ENCODE measurements at regions not wholly inside any gene's neighbourhood (a gene's known extent, or its start where the extent isn't known, plus 50 kb on each side); places are given as distances from the start of the nearest gene placed in this dataset.

DNA sequence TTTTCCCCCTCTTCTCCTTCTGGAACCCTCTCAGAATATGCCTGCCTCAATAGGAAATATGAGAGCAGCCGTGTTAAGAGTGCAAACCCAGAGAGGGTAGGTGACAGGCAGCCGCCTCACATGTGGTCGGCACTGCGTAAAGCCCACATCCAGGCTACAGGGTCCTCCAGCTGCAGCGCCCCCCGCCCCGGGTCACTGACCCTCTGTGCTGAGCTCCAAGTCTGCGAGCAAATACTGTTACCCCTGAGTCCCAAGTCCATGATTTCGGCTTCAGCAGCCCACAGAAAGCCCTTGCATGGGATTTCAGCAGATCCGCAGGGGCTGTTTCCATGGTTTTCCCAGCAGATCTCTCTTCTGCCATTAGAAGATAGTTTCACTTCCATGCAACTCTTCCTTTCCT is 186.9 kb upstream of the IRS2 start:
- H3K4me1 Mint-ChIP-seq (ENCODE audit: low read depth) = peaks cover 5% of the 10 kb centered on the region
- no peak for DNase-seq (ENCODE audit: low spot score)
- no peak overlapping the region for H3K4me3 Mint-ChIP-seq (ENCODE audit: unreplicated experiment)
- H3K9me3 Mint-ChIP-seq (ENCODE audit: low read depth) = peaks cover 12% of the 10 kb centered on the region
- TF ChIP-seq, protein P1, sequence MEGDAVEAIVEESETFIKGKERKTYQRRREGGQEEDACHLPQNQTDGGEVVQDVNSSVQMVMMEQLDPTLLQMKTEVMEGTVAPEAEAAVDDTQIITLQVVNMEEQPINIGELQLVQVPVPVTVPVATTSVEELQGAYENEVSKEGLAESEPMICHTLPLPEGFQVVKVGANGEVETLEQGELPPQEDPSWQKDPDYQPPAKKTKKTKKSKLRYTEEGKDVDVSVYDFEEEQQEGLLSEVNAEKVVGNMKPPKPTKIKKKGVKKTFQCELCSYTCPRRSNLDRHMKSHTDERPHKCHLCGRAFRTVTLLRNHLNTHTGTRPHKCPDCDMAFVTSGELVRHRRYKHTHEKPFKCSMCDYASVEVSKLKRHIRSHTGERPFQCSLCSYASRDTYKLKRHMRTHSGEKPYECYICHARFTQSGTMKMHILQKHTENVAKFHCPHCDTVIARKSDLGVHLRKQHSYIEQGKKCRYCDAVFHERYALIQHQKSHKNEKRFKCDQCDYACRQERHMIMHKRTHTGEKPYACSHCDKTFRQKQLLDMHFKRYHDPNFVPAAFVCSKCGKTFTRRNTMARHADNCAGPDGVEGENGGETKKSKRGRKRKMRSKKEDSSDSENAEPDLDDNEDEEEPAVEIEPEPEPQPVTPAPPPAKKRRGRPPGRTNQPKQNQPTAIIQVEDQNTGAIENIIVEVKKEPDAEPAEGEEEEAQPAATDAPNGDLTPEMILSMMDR (IDR thresholded peaks at IDR 0.05) = no peak
- peaks cover 2% of the 10 kb centered on the region for H3K27me3 Mint-ChIP-seq (ENCODE audit: low read depth)
- H3K36me3 Mint-ChIP-seq (ENCODE audit: low read depth) = peaks cover 8% of the 10 kb centered on the region
- no peak overlapping the region for H3K27ac Mint-ChIP-seq (ENCODE audit: unreplicated experiment)

DNA sequence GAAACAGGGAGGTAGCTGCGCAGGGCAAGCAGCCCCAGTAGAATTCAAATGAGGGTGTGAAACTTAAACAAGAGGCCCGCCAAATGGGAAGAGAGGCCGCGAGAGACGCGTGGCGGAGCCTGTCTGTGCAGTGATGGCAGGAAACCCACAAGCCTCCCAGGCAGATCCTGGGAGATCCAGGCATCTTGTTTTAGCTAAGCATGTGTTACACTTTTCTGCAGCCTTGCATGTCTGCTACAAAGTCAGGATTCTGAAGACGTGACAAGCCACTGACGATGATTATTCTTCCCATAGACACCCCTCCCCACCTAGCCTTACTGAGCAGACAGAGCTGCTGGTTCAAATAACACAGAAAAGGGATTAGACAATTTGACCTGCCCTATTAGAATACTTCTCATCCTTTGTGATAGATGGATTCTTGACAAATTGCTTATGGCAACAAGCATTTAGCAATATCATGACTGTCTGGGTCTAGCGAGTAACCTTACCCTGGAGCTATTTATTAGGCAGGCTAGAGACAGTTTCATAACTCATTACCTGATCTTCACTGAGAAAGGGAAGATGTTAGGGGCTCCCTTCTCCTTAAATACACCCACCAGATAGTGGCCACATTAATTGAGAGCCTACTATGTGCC is 185.2 kb upstream of the IRS2 start:
- peaks cover 12% of the 10 kb centered on the region for H3K9me3 Mint-ChIP-seq (ENCODE audit: low read depth)
- H3K36me3 Mint-ChIP-seq (ENCODE audit: low read depth) = peaks cover 8% of the 10 kb centered on the region
- H3K4me1 Mint-ChIP-seq (ENCODE audit: low read depth) = peaks cover 5% of the 10 kb centered on the region
- TF ChIP-seq, protein P1 (IDR thresholded peaks at IDR 0.05) = no peak
- DNase-seq (ENCODE audit: low spot score) = no peak
- H3K27me3 Mint-ChIP-seq (ENCODE audit: low read depth) = peaks cover 2% of the 10 kb centered on the region
- no peak overlapping the region for H3K27ac Mint-ChIP-seq (ENCODE audit: unreplicated experiment)
- no peak overlapping the region for H3K4me3 Mint-ChIP-seq (ENCODE audit: unreplicated experiment)

DNA sequence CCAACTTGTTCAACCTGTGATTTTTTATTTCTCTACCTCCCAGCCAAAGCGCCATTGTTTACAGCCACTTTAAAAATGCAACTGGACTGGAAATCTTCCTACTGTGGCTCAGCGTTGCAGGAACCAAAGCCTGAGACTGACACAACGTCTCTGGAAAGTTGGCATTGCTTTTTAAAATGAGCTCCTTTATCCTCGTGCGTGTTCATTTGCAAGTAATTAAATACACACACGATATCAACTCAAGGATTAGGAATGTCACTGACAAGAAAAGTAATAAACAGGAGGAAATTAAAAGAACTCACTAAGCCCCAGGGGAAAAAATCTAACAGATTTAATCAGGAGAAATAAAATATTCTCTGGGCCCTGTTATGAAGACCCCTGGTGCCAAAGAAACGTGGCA is 184.6 kb upstream of the IRS2 start:
- peaks cover under 1% of the 10 kb centered on the region for H3K4me1 Mint-ChIP-seq (ENCODE audit: low read depth)
- H3K4me3 Mint-ChIP-seq (ENCODE audit: unreplicated experiment) = no peak overlapping the region
- no peak overlapping the region for H3K27ac Mint-ChIP-seq (ENCODE audit: unreplicated experiment)
- no peak for DNase-seq (ENCODE audit: low spot score)
- H3K27me3 Mint-ChIP-seq (ENCODE audit: low read depth) = peaks cover 2% of the 10 kb centered on the region
- peaks cover 12% of the 10 kb centered on the region for H3K9me3 Mint-ChIP-seq (ENCODE audit: low read depth)
- TF ChIP-seq, protein P1 (IDR thresholded peaks at IDR 0.05) = no peak
- H3K36me3 Mint-ChIP-seq (ENCODE audit: low read depth) = peaks cover 8% of the 10 kb centered on the region

DNA sequence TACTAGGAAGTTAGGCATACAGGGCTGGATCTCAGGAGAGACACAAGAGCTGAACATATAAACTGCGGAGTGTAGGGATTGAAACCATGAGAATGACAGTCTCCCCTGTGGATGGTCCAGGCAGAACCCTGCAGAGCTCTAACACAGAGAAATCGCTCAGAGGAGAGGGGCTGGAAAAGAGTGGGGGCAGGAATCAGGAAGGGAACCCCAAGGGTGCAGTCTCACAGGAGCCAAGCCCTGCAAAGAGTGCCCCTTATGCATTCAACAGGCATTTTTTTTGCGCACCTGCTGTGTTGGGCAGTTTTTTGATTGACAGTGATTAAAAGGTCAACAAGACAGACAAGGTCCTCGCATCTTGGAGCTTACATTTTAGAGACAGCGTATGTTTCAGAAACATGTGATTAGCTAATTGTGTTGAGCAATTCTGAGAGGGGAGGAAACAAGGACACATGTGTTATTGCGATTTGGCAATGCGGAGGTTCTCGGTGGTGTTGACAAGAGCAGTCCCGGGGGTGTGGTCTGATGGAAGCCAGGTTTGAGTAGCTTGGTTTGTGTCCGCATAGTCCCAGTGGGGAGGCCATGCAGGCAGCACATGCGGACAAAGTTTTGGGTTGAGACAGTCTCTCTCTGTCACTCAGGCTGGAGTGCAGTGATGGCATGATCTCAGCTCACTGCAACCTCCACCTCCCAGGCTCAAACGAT is 182.6 kb upstream of the IRS2 start:
- H3K9me3 Mint-ChIP-seq (ENCODE audit: low read depth) = peaks cover 12% of the 10 kb centered on the region
- H3K4me3 Mint-ChIP-seq (ENCODE audit: unreplicated experiment) = no peak overlapping the region
- TF ChIP-seq, protein P1 (IDR thresholded peaks at IDR 0.05) = no peak
- no peak overlapping the region for H3K27ac Mint-ChIP-seq (ENCODE audit: unreplicated experiment)
- peaks cover 2% of the 10 kb centered on the region for H3K27me3 Mint-ChIP-seq (ENCODE audit: low read depth)
- DNase-seq (ENCODE audit: low spot score) = no peak
- peaks cover 9% of the 10 kb centered on the region for H3K4me1 Mint-ChIP-seq (ENCODE audit: low read depth)
- peaks cover 8% of the 10 kb centered on the region for H3K36me3 Mint-ChIP-seq (ENCODE audit: low read depth)

DNA sequence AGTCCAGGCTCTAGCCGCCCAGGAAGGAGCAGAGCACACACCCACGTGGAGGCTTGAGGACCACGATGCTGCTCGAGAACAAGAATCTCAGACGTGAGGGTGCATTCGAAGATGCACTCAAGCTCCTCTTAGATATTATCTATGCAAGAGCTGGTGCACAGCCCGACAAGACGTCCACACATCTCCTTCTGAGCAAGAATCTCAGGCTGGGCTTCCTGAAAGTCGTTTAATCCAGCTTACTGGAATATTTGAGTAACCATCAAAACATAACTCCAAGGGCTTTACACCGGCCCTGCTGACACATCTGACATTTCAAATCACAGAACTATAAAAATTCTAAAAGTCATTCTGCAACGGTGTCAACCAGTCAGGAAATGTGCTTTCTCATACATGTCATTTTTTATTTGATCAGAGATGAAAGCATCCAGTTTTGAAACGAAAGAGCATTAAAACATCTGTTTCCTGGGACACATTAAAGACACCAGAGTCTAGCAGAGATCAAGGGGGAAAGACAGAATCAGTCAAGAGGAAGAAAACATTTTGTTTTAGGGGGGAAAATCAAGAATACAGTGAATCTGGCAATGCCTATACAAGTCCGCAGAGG is 177.7 kb upstream of the IRS2 start:
- no peak for DNase-seq (ENCODE audit: low spot score)
- H3K27me3 Mint-ChIP-seq (ENCODE audit: low read depth) = peaks cover 2% of the 10 kb centered on the region
- TF ChIP-seq, protein P1 (IDR thresholded peaks at IDR 0.05) = no peak
- H3K9me3 Mint-ChIP-seq (ENCODE audit: low read depth) = peaks cover 6% of the 10 kb centered on the region
- no peak overlapping the region for H3K4me3 Mint-ChIP-seq (ENCODE audit: unreplicated experiment)
- H3K36me3 Mint-ChIP-seq (ENCODE audit: low read depth) = peaks cover 5% of the 10 kb centered on the region
- H3K27ac Mint-ChIP-seq (ENCODE audit: unreplicated experiment) = no peak overlapping the region
- peaks cover 11% of the 10 kb centered on the region for H3K4me1 Mint-ChIP-seq (ENCODE audit: low read depth)

Measured in chondrocyte (in vitro differentiated cells).